H9 (cell line): ENCODE measurements at regions not wholly inside any gene's neighbourhood (a gene's known extent, or its start where the extent isn't known, plus 50 kb on each side); places are given as distances from the start of the nearest gene placed in this dataset.

Experiments used
- DNase-seq: peaks from one replicate; pipeline ENCODE4 v3.0.0-alpha.2; 2017
- H2AFZ ChIP-seq: one replicate; pipeline ENCODE4 v1.6.1; 2013; ENCODE audit warnings: mild to moderate bottlenecking, low read length, control low read depth, moderate library complexity
- H2AK5ac ChIP-seq: 2 replicates; pipeline ENCODE4 v1.6.1; 2013; ENCODE audit warnings: low read length, control low read depth, mixed read lengths; ENCODE audit not compliant: insufficient read length
- H2BK120ac ChIP-seq: one replicate; pipeline ENCODE4 v1.6.1; 2013; ENCODE audit warnings: low read depth, mild to moderate bottlenecking, low read length, control low read depth, inconsistent platforms; ENCODE audit not compliant: poor library complexity, severe bottlenecking
- H2BK12ac ChIP-seq: 2 replicates; pipeline ENCODE4 v1.6.1; 2013; ENCODE audit warnings: low read length, control low read depth, mixed read lengths, low read depth; ENCODE audit not compliant: insufficient read length
- H2BK15ac ChIP-seq: 2 replicates; pipeline ENCODE4 v1.6.1; 2013; ENCODE audit warnings: low read depth, low read length, control low read depth
- H2BK20ac ChIP-seq: one replicate; pipeline ENCODE4 v1.6.1; 2013; ENCODE audit warnings: low read depth, mild to moderate bottlenecking, low read length, control low read depth, inconsistent platforms; ENCODE audit not compliant: poor library complexity, severe bottlenecking
- H2BK5ac ChIP-seq: 2 replicates; pipeline ENCODE4 v1.6.1; 2013; ENCODE audit warnings: low read length, control low read depth, mixed read lengths; ENCODE audit not compliant: insufficient read length
- H3K14ac ChIP-seq: 2 replicates; pipeline ENCODE4 v1.6.1; 2013; ENCODE audit warnings: low read length, control low read depth; ENCODE audit not compliant: insufficient read depth
- H3K18ac ChIP-seq: 2 replicates; pipeline ENCODE4 v1.6.1; 2013; ENCODE audit warnings: low read depth, mild to moderate bottlenecking, mixed read lengths, low read length, control low read depth; ENCODE audit not compliant: insufficient read length
- H3K23ac ChIP-seq: 2 replicates; pipeline ENCODE4 v1.6.1; 2013; ENCODE audit warnings: low read length, control low read depth, mixed read lengths, low read depth; ENCODE audit not compliant: insufficient read length
- H3K23me2 ChIP-seq: 2 replicates; pipeline ENCODE4 v1.6.1; 2013; ENCODE audit warnings: low read depth, mild to moderate bottlenecking, mixed read lengths, low read length, control low read depth; ENCODE audit not compliant: insufficient read length, poor library complexity, severe bottlenecking
- H3K27ac ChIP-seq: 2 replicates; pipeline ENCODE4 v1.5.1; 2013; ENCODE audit warnings: low read length, control low read depth, mixed read lengths, low read depth; ENCODE audit not compliant: insufficient read length
- H3K27me3 ChIP-seq: 2 replicates; pipeline ENCODE4 v1.6.1; 2013; ENCODE audit warnings: low read length, control low read depth, inconsistent platforms; ENCODE audit not compliant: insufficient read depth
- H3K4ac ChIP-seq: 2 replicates; pipeline ENCODE4 v1.6.1; 2013; ENCODE audit warnings: low read depth, mild to moderate bottlenecking, control low read depth, inconsistent platforms, low read length, moderate library complexity
- H3K4me1 ChIP-seq: 2 replicates; pipeline ENCODE4 v1.6.1; 2013; ENCODE audit warnings: low read length, control low read depth, inconsistent platforms; ENCODE audit not compliant: insufficient read depth
- H3K4me2 ChIP-seq: 2 replicates; pipeline ENCODE4 v1.6.1; 2013; ENCODE audit warnings: low read length, control low read depth, mixed read lengths; ENCODE audit not compliant: insufficient read length, insufficient read depth
- H3K56ac ChIP-seq: 2 replicates; pipeline ENCODE4 v1.6.1; 2013; ENCODE audit warnings: low read depth, mild to moderate bottlenecking, mixed read lengths, low read length, control low read depth; ENCODE audit not compliant: insufficient read length
- H3K79me1 ChIP-seq: 2 replicates; pipeline ENCODE4 v1.6.1; 2013; ENCODE audit warnings: low read depth, mild to moderate bottlenecking, moderate library complexity, low read length, control low read depth, inconsistent platforms; ENCODE audit not compliant: insufficient read depth, poor library complexity, severe bottlenecking
- H3K79me2 ChIP-seq: 2 replicates; pipeline ENCODE4 v1.6.1; 2013; ENCODE audit warnings: low read length, control low read depth, inconsistent platforms; ENCODE audit not compliant: insufficient read depth
- H3K9ac ChIP-seq: 2 replicates; pipeline ENCODE4 v1.6.1; 2013; ENCODE audit warnings: low read length, control low read depth, mixed read lengths; ENCODE audit not compliant: insufficient read length; ENCODE audit errors: extremely low read depth
- H3K9me3 ChIP-seq: one replicate; pipeline ENCODE4 v1.6.1; 2013; ENCODE audit warnings: low read depth, low read length, inconsistent platforms; ENCODE audit not compliant: control insufficient read depth
- H3T11ph ChIP-seq: one replicate; pipeline ENCODE4 v1.6.1; 2013; ENCODE audit warnings: mild to moderate bottlenecking, low read length, control low read depth, inconsistent platforms
- H4K20me1 ChIP-seq: one replicate; pipeline ENCODE4 v1.6.1; 2013; ENCODE audit not compliant: control insufficient read depth, insufficient read length, insufficient read depth
- H4K5ac ChIP-seq: 2 replicates; pipeline ENCODE4 v1.6.1; 2013; ENCODE audit warnings: low read depth, mild to moderate bottlenecking, mixed read lengths, low read length, control low read depth; ENCODE audit not compliant: insufficient read length
- H4K8ac ChIP-seq: replicated peaks from 2 replicates; pipeline ENCODE4 v1.6.1; 2013; ENCODE audit warnings: low read length, control low read depth, mixed read lengths, low read depth; ENCODE audit not compliant: insufficient read length
- H4K91ac ChIP-seq: 2 replicates; pipeline ENCODE4 v1.6.1; 2013; ENCODE audit warnings: low read depth, mild to moderate bottlenecking, moderate library complexity, mixed read lengths, low read length, control low read depth; ENCODE audit not compliant: insufficient read length
- H3K27ac Mint-ChIP-seq, 3 experiments: 2 replicates in 2 of 3; 3 replicates in 1 of 3; pipeline ENCODE4 v1.8.0; 2020 to 2021; ENCODE audit warnings: mixed read lengths in 3 of 3, mild to moderate bottlenecking in 1 of 3, moderate library complexity in 1 of 3
- H3K27me3 Mint-ChIP-seq: 2 replicates; pipeline ENCODE4 v1.8.0; 2021; ENCODE audit warnings: low read depth, mild to moderate bottlenecking, moderate library complexity, mixed read lengths
- H3K36me3 Mint-ChIP-seq, 3 experiments: 2 replicates in 2 of 3; 3 replicates in 1 of 3; pipeline ENCODE4 v1.8.0; 2020 to 2021; ENCODE audit warnings: low read depth in 3 of 3, mixed read lengths in 3 of 3; ENCODE audit not compliant: insufficient read depth in 1 of 3
- H3K4me1 Mint-ChIP-seq, 2 experiments: 2 replicates each; pipeline ENCODE4 v1.8.0; 2020; ENCODE audit warnings: mixed read lengths in 2 of 2
- H3K4me3 Mint-ChIP-seq, 2 experiments: 2 replicates in 1 of 2; 3 replicates in 1 of 2; pipeline ENCODE4 v1.8.0; 2020 to 2021; ENCODE audit warnings: mild to moderate bottlenecking in 2 of 2, mixed read lengths in 2 of 2, moderate library complexity in 1 of 2
- H3K9me3 Mint-ChIP-seq, 2 experiments: 2 replicates in 1 of 2; 3 replicates in 1 of 2; pipeline ENCODE4 v1.8.0; 2020; ENCODE audit warnings: mild to moderate bottlenecking in 2 of 2, mixed read lengths in 2 of 2, moderate library complexity in 1 of 2
- CTCF ChIP-seq: fragments of 200-600 bp; sonication (generic); conservative IDR thresholded peaks from 3 replicates; pipeline ENCODE4 v1.8.0; 2021; ENCODE audit warnings: antibody characterized with exemption, mild to moderate bottlenecking
- WGBS: extraction: QIAGEN DNeasy Blood & Tissue Kit; methylation state at CpG from one replicate; pipeline ENCODE4 v1.1.7; 2013; ENCODE audit warnings: missing lambda C conversion rate, low lambda C conversion rate, mixed read lengths; ENCODE audit not compliant: insufficient read length; ENCODE audit errors: extremely low coverage; 5-methylcytosine and 5-hydroxymethylcytosine counted together

- peaks cover 41 to 49% of the 10 kb centered on the region in 2 experiments for H3K4me1 Mint-ChIP-seq
- Histone ChIP-seq H4K91ac (no peak overlapping the region), H2BK12ac (no peak overlapping the region), H3K4me2 (no peak overlapping the region), H3T11ph (no peak overlapping the region), H4K8ac (no peak overlapping the region), H3K23ac (no peak overlapping the region), H2BK120ac (no peak overlapping the region), H3K56ac (no peak overlapping the region), H2AFZ (no peak overlapping the region), H3K9ac (no peak overlapping the region), H3K79me1 (no peaks in the 10 kb centered on the region), H2BK15ac (no peak overlapping the region), H3K9me3 (no peaks in the 10 kb centered on the region), H3K79me2 (no peaks in the 10 kb centered on the region), H3K4ac (no peak overlapping the region), H3K4me1 (peaks cover 16% of the 10 kb centered on the region; the same call in 1 of the 2 replicates), H3K27ac (no peak overlapping the region), H3K23me2 (no peaks in the 10 kb centered on the region), H3K14ac (no peak overlapping the region), H2AK5ac (no peak overlapping the region), H2BK20ac (no peak overlapping the region), H3K18ac (no peak overlapping the region), H2BK5ac (no peak overlapping the region), H3K27me3 (no peaks in the 10 kb centered on the region), H4K20me1 (no peaks in the 10 kb centered on the region), H4K5ac (no peak overlapping the region)
- H3K27ac Mint-ChIP-seq = no peak overlapping the region
- WGBS = no CpG with 5 or more reads among the region's 6 CpGs
- H3K4me3 Mint-ChIP-seq = no peak overlapping the region
- H3K9me3 Mint-ChIP-seq = peaks cover 0 to 2% of the 10 kb centered on the region in 2 experiments; a peak in 1 of 5 replicates
- no peaks in the 10 kb centered on the region for H3K36me3 Mint-ChIP-seq
- no peak for DNase-seq
- H3K27me3 Mint-ChIP-seq = peaks cover 69% of the 10 kb centered on the region
- no peak for TF ChIP-seq CTCF
Observed at GRCh38 chr15:77744398-77744797, 111.7 kb upstream of the LINGO1 start.
